ENCODE measurements at regions not wholly inside any gene's neighbourhood (a gene's known extent, or its start where the extent isn't known, plus 50 kb on each side); places are given as distances from the start of the nearest gene placed in this dataset.

DNA sequence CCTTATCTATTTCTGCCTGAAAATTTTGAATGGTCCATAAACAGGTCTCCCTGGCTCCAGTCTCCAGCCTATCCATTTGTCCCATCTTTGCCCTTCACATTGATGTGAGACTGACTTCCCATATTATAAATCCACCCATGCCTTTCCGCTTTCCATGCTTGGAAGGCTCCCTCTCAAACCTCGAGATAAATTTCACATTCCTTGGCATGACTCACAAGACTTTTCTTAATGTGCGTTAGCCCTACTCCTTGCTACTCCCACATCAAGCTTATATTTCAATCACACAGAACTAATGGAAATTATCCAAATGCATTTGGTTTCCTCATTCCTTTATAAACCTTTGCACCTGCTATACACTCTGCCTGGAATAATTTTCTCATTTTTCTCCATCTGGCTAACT is 163.7 kb upstream of the NTM start:
- Histone ChIP-seq H3K79me1 (ENCODE audit: low read length) (no peaks in the 10 kb centered on the region), H3K4me3 (ENCODE audit: low read depth, low read length) (no peak overlapping the region), H3K79me2 (ENCODE audit: control insufficient read depth, insufficient read depth, low read length, poor library complexity) (no peaks in the 10 kb centered on the region)

DNA sequence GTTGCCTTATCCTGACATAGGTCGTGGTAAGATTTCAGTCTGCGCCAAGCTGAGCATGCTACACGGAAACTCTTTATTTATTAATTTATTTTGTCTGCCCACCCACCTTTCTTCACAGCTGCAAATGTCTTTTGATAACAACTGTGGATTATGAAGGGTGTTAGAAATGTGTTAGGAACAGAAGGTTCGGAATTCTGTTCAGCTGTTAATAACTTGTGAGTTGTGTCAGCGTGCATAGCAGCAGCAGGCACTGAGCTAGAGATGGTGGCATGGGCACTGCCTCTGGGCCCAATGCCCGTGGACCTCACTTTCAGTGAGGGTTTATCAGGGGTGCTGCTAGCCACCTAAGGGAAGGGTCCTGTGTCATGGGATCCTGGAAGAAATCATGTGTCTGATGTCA is 162.5 kb upstream of the NTM start:
- Histone ChIP-seq H3K9ac (ENCODE audit: low read length) (no peak overlapping the region), H3K4me2 (ENCODE audit: low read length) (no peak overlapping the region), H3K79me1 (ENCODE audit: low read length) (no peaks in the 10 kb centered on the region), H3K18ac (ENCODE audit: low read length) (no peak overlapping the region), H3K4me1 (ENCODE audit: control insufficient read depth in 1 of 2, insufficient read depth in 2 of 2, low read length in 2 of 2) (peaks cover 6% of the 10 kb centered on the region in 2 experiments), H4K12ac (ENCODE audit: low read depth, low read length) (no peak overlapping the region), H2AFZ (ENCODE audit: insufficient read depth, low read length, poor library complexity) (no peak overlapping the region), H2BK5ac (ENCODE audit: low read depth, low read length, poor library complexity) (no peak overlapping the region), H3K4ac (ENCODE audit: low read depth, low read length) (no peak overlapping the region), H2BK120ac (ENCODE audit: insufficient read depth, low read length, poor library complexity) (no peak overlapping the region), H2BK12ac (ENCODE audit: low read length) (no peak overlapping the region), H3K27ac (ENCODE audit: low read depth, low read length) (no peak overlapping the region), H3K27me3 (ENCODE audit: insufficient read depth, low read length) (no peaks in the 10 kb centered on the region), H3K36me3 (ENCODE audit: control insufficient read depth in 1 of 2, insufficient read depth in 2 of 2, low read length in 2 of 2) (no peaks in the 10 kb centered on the region), H3K14ac (ENCODE audit: low read length) (no peak overlapping the region), H2AK5ac (ENCODE audit: low read length) (no peak overlapping the region), H3K4me3 (ENCODE audit: low read depth, low read length) (no peak overlapping the region), H3K79me2 (ENCODE audit: control insufficient read depth, insufficient read depth, low read length, poor library complexity) (no peaks in the 10 kb centered on the region), H4K8ac (ENCODE audit: low read depth, low read length) (no peak overlapping the region), H3K9me3 (ENCODE audit: insufficient read depth, low read depth, low read length) (no peaks in the 10 kb centered on the region), H3K23ac (ENCODE audit: low read length) (no peak overlapping the region), H4K91ac (ENCODE audit: low read depth, low read length) (no peak overlapping the region)
- DNase-seq, result no peak
- WGBS (ENCODE audit: extremely low coverage, insufficient coverage, insufficient read length), result no CpG with 5 or more reads among the region's 6 CpGs

More for the DNA sequence above, 163.7 kb upstream of the NTM start:
- no peak overlapping the region for H3K4me2 ChIP-seq (ENCODE audit: low read length)
- WGBS (ENCODE audit: extremely low coverage, insufficient coverage, insufficient read length), result no CpG with 5 or more reads among the region's 3 CpGs
- no peak overlapping the region for H3K27ac ChIP-seq (ENCODE audit: low read depth, low read length)
- H2AK5ac ChIP-seq (ENCODE audit: low read length), result no peak overlapping the region
- H3K23ac ChIP-seq (ENCODE audit: low read length), result no peak overlapping the region
- H4K8ac ChIP-seq (ENCODE audit: low read depth, low read length), result no peak overlapping the region
- no peak overlapping the region for H2AFZ ChIP-seq (ENCODE audit: insufficient read depth, low read length, poor library complexity)
- H2BK5ac ChIP-seq (ENCODE audit: low read depth, low read length, poor library complexity), result no peak overlapping the region
- H4K12ac ChIP-seq (ENCODE audit: low read depth, low read length), result no peak overlapping the region
- H3K4me1 ChIP-seq (ENCODE audit: control insufficient read depth in 1 of 2, insufficient read depth in 2 of 2, low read length in 2 of 2), result peaks cover 6 to 7% of the 10 kb centered on the region in 2 experiments
- H3K18ac ChIP-seq (ENCODE audit: low read length), result no peak overlapping the region
- H3K4ac ChIP-seq (ENCODE audit: low read depth, low read length), result no peak overlapping the region
- H2BK120ac ChIP-seq (ENCODE audit: insufficient read depth, low read length, poor library complexity), result no peak overlapping the region
- H3K36me3 ChIP-seq (ENCODE audit: control insufficient read depth in 1 of 2, insufficient read depth in 2 of 2, low read length in 2 of 2), result no peaks in the 10 kb centered on the region
- no peaks in the 10 kb centered on the region for H3K9me3 ChIP-seq (ENCODE audit: insufficient read depth, low read depth, low read length)
- no peaks in the 10 kb centered on the region for H3K27me3 ChIP-seq (ENCODE audit: insufficient read depth, low read length)
- no peak overlapping the region for H3K9ac ChIP-seq (ENCODE audit: low read length)
- H3K14ac ChIP-seq (ENCODE audit: low read length), result no peak overlapping the region
- no peak for DNase-seq
- no peak overlapping the region for H4K91ac ChIP-seq (ENCODE audit: low read depth, low read length)
- H2BK12ac ChIP-seq (ENCODE audit: low read length), result no peak overlapping the region

DNA sequence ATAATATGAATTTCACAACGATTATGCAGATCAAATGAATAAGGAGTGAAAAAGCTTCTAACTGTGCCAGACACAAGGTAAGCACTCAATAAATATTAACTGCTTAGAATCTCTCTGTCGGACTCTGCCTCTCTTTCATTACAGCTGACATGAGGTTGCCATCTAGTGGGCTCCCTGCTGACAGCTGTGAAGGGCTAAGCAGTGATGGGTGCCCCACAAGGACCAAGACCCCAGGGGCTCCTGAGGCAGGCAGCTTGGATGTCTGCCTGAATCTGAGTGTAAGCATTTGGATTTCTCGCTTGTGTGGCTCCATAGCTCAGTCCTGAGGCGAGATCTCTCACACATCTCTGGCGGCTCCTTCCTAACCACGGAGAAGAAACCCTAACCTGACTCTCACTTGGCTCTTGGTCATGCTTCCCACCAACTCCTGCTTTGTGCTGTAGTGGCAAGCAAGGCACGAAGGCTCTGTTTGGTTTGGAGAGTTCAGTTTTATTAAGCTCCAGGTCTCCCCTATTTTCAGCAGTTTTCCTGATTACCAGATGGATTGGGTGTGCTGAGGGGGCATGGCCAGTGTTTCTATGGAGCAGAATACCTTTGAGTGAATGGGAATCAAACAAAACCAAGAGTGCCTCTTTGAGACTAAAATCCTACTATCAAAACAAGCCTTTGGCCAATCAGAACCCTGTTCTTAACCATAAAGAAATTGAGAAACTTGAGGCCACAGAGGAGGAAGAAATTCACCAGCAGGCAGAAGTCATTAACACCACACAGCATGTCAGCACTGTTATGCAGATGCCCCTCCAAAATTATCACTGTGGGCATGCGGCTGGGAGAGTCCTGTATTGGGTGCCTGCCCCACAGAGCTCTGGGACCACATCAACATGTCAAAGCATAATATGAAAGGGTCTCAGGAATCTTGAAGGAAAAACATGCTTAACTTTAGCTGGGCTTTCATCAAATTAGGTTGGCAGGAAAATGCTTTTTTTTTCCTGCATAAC is 152.8 kb upstream of the NTM start:
- no peak overlapping the region for H3K9ac ChIP-seq (ENCODE audit: low read length)
- no peak overlapping the region for H3K27ac ChIP-seq (ENCODE audit: low read depth, low read length)
- H3K23ac ChIP-seq (ENCODE audit: low read length), result no peak overlapping the region
- H3K4ac ChIP-seq (ENCODE audit: low read depth, low read length), result no peak overlapping the region
- no peak overlapping the region for H2AK5ac ChIP-seq (ENCODE audit: low read length)
- H2BK5ac ChIP-seq (ENCODE audit: low read depth, low read length, poor library complexity), result no peak overlapping the region
- WGBS (ENCODE audit: extremely low coverage, insufficient coverage, insufficient read length), result no CpG with 5 or more reads among the region's 8 CpGs
- H3K36me3 ChIP-seq (ENCODE audit: control insufficient read depth in 1 of 2, insufficient read depth in 2 of 2, low read length in 2 of 2), result no peaks in the 10 kb centered on the region
- no peak overlapping the region for H3K4me3 ChIP-seq (ENCODE audit: low read depth, low read length)
- H4K12ac ChIP-seq (ENCODE audit: low read depth, low read length), result no peak overlapping the region
- H3K4me2 ChIP-seq (ENCODE audit: low read length), result no peak overlapping the region
- H3K79me1 ChIP-seq (ENCODE audit: low read length), result no peaks in the 10 kb centered on the region
- H4K8ac ChIP-seq (ENCODE audit: low read depth, low read length), result no peak overlapping the region
- H2BK12ac ChIP-seq (ENCODE audit: low read length), result no peak overlapping the region
- no peak overlapping the region for H2BK120ac ChIP-seq (ENCODE audit: insufficient read depth, low read length, poor library complexity)
- no peak overlapping the region for H4K91ac ChIP-seq (ENCODE audit: low read depth, low read length)
- H3K27me3 ChIP-seq (ENCODE audit: insufficient read depth, low read length), result no peaks in the 10 kb centered on the region
- DNase-seq, result no peak
- no peak overlapping the region for H3K18ac ChIP-seq (ENCODE audit: low read length)
- H2AFZ ChIP-seq (ENCODE audit: insufficient read depth, low read length, poor library complexity), result no peak overlapping the region
- H3K9me3 ChIP-seq (ENCODE audit: insufficient read depth, low read depth, low read length), result peaks cover 4% of the 10 kb centered on the region
- H3K14ac ChIP-seq (ENCODE audit: low read length), result no peak overlapping the region
- H3K4me1 ChIP-seq (ENCODE audit: control insufficient read depth in 1 of 2, insufficient read depth in 2 of 2, low read length in 2 of 2), result peaks cover 6 to 9% of the 10 kb centered on the region in 2 experiments
- H3K79me2 ChIP-seq (ENCODE audit: control insufficient read depth, insufficient read depth, low read length, poor library complexity), result no peaks in the 10 kb centered on the region

DNA sequence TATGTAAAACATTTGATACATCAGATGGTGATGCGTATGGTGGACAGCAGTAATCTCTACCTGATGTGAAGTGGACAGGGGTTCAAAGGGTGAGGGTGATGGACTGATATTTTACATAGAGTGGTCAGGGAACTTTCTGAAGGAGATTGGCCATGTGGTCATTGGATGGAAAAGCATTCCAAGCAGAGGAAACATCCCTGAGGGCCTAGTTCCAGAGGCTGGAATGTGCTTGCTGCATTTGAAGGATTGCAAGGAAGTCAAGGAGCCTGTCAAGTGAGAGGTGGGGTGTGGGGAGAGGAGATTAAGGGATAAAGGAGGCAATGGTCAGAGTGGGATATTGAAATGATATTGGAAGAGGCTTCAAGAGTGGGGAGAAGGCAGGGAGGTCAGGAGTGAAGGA is 151.9 kb upstream of the NTM start:
- no peak overlapping the region for H2BK120ac ChIP-seq (ENCODE audit: insufficient read depth, low read length, poor library complexity)
- no peaks in the 10 kb centered on the region for H3K36me3 ChIP-seq (ENCODE audit: control insufficient read depth in 1 of 2, insufficient read depth in 2 of 2, low read length in 2 of 2)
- H3K9ac ChIP-seq (ENCODE audit: low read length), result no peak overlapping the region
- H3K4me3 ChIP-seq (ENCODE audit: low read depth, low read length), result no peak overlapping the region
- DNase-seq, result peak in 1 of 2 donors; percentile 16
- H3K79me1 ChIP-seq (ENCODE audit: low read length), result no peaks in the 10 kb centered on the region
- no peak overlapping the region for H3K18ac ChIP-seq (ENCODE audit: low read length)
- no peak overlapping the region for H2BK5ac ChIP-seq (ENCODE audit: low read depth, low read length, poor library complexity)
- WGBS (ENCODE audit: extremely low coverage, insufficient coverage, insufficient read length), result no CpG with 5 or more reads among the region's 1 CpG
- no peak overlapping the region for H2AK5ac ChIP-seq (ENCODE audit: low read length)
- no peak overlapping the region for H4K12ac ChIP-seq (ENCODE audit: low read depth, low read length)
- H2AFZ ChIP-seq (ENCODE audit: insufficient read depth, low read length, poor library complexity), result no peak overlapping the region
- peaks cover 6 to 9% of the 10 kb centered on the region in 2 experiments for H3K4me1 ChIP-seq (ENCODE audit: control insufficient read depth in 1 of 2, insufficient read depth in 2 of 2, low read length in 2 of 2)
- H3K27ac ChIP-seq (ENCODE audit: low read depth, low read length), result no peak overlapping the region
- no peak overlapping the region for H4K91ac ChIP-seq (ENCODE audit: low read depth, low read length)
- H3K79me2 ChIP-seq (ENCODE audit: control insufficient read depth, insufficient read depth, low read length, poor library complexity), result no peaks in the 10 kb centered on the region
- no peak overlapping the region for H3K4ac ChIP-seq (ENCODE audit: low read depth, low read length)
- H2BK12ac ChIP-seq (ENCODE audit: low read length), result no peak overlapping the region
- no peak overlapping the region for H4K8ac ChIP-seq (ENCODE audit: low read depth, low read length)
- no peak overlapping the region for H3K14ac ChIP-seq (ENCODE audit: low read length)
- peaks cover 4% of the 10 kb centered on the region for H3K9me3 ChIP-seq (ENCODE audit: insufficient read depth, low read depth, low read length)
- H3K23ac ChIP-seq (ENCODE audit: low read length), result no peak overlapping the region
- H3K27me3 ChIP-seq (ENCODE audit: insufficient read depth, low read length), result no peaks in the 10 kb centered on the region
- no peak overlapping the region for H3K4me2 ChIP-seq (ENCODE audit: low read length)
